Fibroblast of lung (primary cell): ENCODE measurements at regions not wholly inside any gene's neighbourhood (a gene's known extent, or its start where the extent isn't known, plus 50 kb on each side); places are given as distances from the start of the nearest gene placed in this dataset.

Experiments used
- CTCF ChIP-seq, 2 donors: IDR thresholded peaks in 1 of 2; conservative IDR thresholded peaks in 1 of 2; 1 replicate in 1 of 2; 2 replicates in 1 of 2; pipeline ENCODE4 v1.5.1; 2011 to 2012; ENCODE audit warnings: low read length in 2 of 2, control low read depth in 1 of 2, inconsistent platforms in 1 of 2, low read depth in 1 of 2, mild to moderate bottlenecking in 1 of 2
- EZH2 ChIP-seq: IDR thresholded peaks from 2 replicates; pipeline ENCODE4 v1.5.1; 2012; ENCODE audit warnings: low read length, control low read depth, mild to moderate bottlenecking; ENCODE audit errors: missing control alignments

- TF ChIP-seq EZH2 (no peak), CTCF (conservative IDR thresholded peaks at IDR 0.05 in 1 of 2, IDR thresholded peaks at IDR 0.05 in 1 of 2; ENCODE audit: low read depth in 1 of 2, low read length in 2 of 2) (no peak)
Measured at GRCh38 chr10:63683686-63684085, 162.5 kb downstream of the REEP3 start.
